Ishikawa (cell line): ENCODE measurements at regions not wholly inside any gene's neighbourhood (a gene's known extent, or its start where the extent isn't known, plus 50 kb on each side); places are given as distances from the start of the nearest gene placed in this dataset.

Experiments used
- CEBPB ChIP-seq: IDR thresholded peaks from 2 replicates; pipeline ENCODE4 v1.6.1; 2012
- EP300 ChIP-seq: IDR thresholded peaks from 2 replicates; pipeline ENCODE4 v1.6.1; 2012; ENCODE audit warnings: borderline replicate concordance
- NFIC ChIP-seq: IDR thresholded peaks from 2 replicates; pipeline ENCODE4 v1.6.1; 2012
- TAF1 ChIP-seq: IDR thresholded peaks from 2 replicates; pipeline ENCODE4 v1.6.1; 2012; ENCODE audit warnings: low read depth, mild to moderate bottlenecking
- TEAD4 ChIP-seq: IDR thresholded peaks from 2 replicates; pipeline ENCODE4 v1.6.1; 2012
- YY1 ChIP-seq: IDR thresholded peaks from 2 replicates; pipeline ENCODE4 v1.6.1; 2012; ENCODE audit warnings: low read depth
- TF ChIP-seq, protein P1 (sequence below): IDR thresholded peaks from 2 replicates; pipeline ENCODE4 v1.6.1; 2012; ENCODE audit warnings: low read depth, mild to moderate bottlenecking
- TF ChIP-seq, protein P2 (sequence below): IDR thresholded peaks from 2 replicates; pipeline ENCODE4 v1.6.1; 2012
- TF ChIP-seq, protein P3 (sequence below): IDR thresholded peaks from 2 replicates; pipeline ENCODE4 v1.6.1; 2012

DNA sequence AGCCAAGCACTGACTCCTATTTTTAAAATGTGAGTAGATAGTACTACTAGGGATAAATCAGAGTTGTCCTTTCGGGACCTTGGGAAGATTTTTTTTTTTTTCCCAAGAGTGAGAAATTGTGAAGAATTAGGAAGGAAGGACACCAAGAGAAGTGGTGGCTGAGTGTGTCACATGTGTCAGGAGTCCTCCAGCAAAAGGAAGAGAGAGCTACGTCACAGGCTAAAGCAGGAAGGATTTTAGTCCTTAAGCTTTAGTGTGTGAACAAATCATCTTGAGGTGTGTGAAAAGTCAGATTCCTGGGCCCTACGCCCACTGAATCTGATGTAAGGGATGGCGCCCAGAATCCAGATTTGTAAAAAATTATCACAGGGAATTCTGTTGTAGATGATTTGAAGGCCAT lies 172.7 kb downstream of the SERPINI1 start:
- TF ChIP-seq NFIC (no peak), TAF1 (no peak), EP300 (no peak), TEAD4 (no peak), YY1 (no peak), CEBPB (no peak)
- TF ChIP-seq, protein P1, sequence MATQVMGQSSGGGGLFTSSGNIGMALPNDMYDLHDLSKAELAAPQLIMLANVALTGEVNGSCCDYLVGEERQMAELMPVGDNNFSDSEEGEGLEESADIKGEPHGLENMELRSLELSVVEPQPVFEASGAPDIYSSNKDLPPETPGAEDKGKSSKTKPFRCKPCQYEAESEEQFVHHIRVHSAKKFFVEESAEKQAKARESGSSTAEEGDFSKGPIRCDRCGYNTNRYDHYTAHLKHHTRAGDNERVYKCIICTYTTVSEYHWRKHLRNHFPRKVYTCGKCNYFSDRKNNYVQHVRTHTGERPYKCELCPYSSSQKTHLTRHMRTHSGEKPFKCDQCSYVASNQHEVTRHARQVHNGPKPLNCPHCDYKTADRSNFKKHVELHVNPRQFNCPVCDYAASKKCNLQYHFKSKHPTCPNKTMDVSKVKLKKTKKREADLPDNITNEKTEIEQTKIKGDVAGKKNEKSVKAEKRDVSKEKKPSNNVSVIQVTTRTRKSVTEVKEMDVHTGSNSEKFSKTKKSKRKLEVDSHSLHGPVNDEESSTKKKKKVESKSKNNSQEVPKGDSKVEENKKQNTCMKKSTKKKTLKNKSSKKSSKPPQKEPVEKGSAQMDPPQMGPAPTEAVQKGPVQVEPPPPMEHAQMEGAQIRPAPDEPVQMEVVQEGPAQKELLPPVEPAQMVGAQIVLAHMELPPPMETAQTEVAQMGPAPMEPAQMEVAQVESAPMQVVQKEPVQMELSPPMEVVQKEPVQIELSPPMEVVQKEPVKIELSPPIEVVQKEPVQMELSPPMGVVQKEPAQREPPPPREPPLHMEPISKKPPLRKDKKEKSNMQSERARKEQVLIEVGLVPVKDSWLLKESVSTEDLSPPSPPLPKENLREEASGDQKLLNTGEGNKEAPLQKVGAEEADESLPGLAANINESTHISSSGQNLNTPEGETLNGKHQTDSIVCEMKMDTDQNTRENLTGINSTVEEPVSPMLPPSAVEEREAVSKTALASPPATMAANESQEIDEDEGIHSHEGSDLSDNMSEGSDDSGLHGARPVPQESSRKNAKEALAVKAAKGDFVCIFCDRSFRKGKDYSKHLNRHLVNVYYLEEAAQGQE: no peak
- TF ChIP-seq, protein P2, sequence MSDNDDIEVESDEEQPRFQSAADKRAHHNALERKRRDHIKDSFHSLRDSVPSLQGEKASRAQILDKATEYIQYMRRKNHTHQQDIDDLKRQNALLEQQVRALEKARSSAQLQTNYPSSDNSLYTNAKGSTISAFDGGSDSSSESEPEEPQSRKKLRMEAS: no peak
- TF ChIP-seq, protein P3, sequence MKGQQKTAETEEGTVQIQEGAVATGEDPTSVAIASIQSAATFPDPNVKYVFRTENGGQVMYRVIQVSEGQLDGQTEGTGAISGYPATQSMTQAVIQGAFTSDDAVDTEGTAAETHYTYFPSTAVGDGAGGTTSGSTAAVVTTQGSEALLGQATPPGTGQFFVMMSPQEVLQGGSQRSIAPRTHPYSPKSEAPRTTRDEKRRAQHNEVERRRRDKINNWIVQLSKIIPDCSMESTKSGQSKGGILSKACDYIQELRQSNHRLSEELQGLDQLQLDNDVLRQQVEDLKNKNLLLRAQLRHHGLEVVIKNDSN: no peak
